B cell (primary cell): ENCODE measurements at regions not wholly inside any gene's neighbourhood (a gene's known extent, or its start where the extent isn't known, plus 50 kb on each side); places are given as distances from the start of the nearest gene placed in this dataset.
A peak's percentile ranks its signal among the peaks of the same experiment; 100 is the strongest.

Experiments used
- ATAC-seq: fragments of 200-7000 bp; cut with Tn5 transposase; one replicate; pipeline ENCODE4 v1.10.0; 2021; ENCODE audit warnings: low read depth, mild to moderate bottlenecking, moderate number of reproducible peaks, moderate library complexity
- CTCF ChIA-PET: fragments of 350-600 bp; sonication (Branson Sonifier 250); formaldehyde crosslinking; loops from one replicate; lab custom pipeline; 2021; ENCODE audit warnings: antibody characterized with exemption, inconsistent platforms; lab: Charles Lee
- POLR2A ChIA-PET: fragments of 350-600 bp; sonication (Branson Sonifier 250); formaldehyde crosslinking; loops from one replicate; lab custom pipeline; 2021; ENCODE audit warnings: antibody characterized with exemption; lab: Charles Lee
- DNase-seq: peaks from one replicate; pipeline ENCODE4 v3.0.0; 2013
- H2AFZ ChIP-seq: 2 replicates; pipeline ENCODE4 v1.6.1; 2012; ENCODE audit warnings: mild to moderate bottlenecking, low read depth, low read length; ENCODE audit not compliant: insufficient read depth, poor library complexity, severe bottlenecking
- H3K27ac ChIP-seq, 2 donors: 1 replicate in 1 of 2; 2 replicates in 1 of 2; pipeline ENCODE4 v1.5.1; 2012 to 2013; ENCODE audit warnings: low read length in 2 of 2, mild to moderate bottlenecking in 2 of 2, moderate library complexity in 1 of 2
- H3K27me3 ChIP-seq, 4 experiments: fragments of 200-600 bp in 1 of 4; sonication (generic) in 1 of 4; replicated peaks in 1 of 4; 1 replicate in 2 of 4; 2 replicates in 2 of 4; pipeline versions ENCODE4 v1.6.1 to v1.7.0; 2013 to 2016; ENCODE audit warnings: low read length in 3 of 4, mild to moderate bottlenecking in 2 of 4, mixed read lengths in 1 of 4, moderate library complexity in 1 of 4; ENCODE audit not compliant: insufficient read depth in 4 of 4, control insufficient read depth in 3 of 4; ENCODE audit errors: control extremely low read depth in 1 of 4
- H3K36me3 ChIP-seq, 2 experiments: replicated peaks in 1 of 2; 1 replicate in 1 of 2; 2 replicates in 1 of 2; pipeline versions ENCODE4 v1.6.1 to v1.7.1; 2013; ENCODE audit warnings: low read length in 1 of 2; ENCODE audit not compliant: insufficient read depth in 2 of 2, control insufficient read depth in 1 of 2; ENCODE audit errors: control extremely low read depth in 1 of 2, extremely low read depth in 1 of 2
- H3K4me1 ChIP-seq, 2 donors: fragments of 200-600 bp in 1 of 2; sonication (generic) in 1 of 2; 1 replicate in 1 of 2; 2 replicates in 1 of 2; pipeline versions ENCODE4 v1.5.1 to v1.6.1; 2013 to 2017; ENCODE audit warnings: low read length in 2 of 2; ENCODE audit not compliant: control insufficient read depth in 2 of 2, insufficient read depth in 2 of 2
- H3K4me2 ChIP-seq: replicated peaks from 2 replicates; pipeline ENCODE3; 2012; ENCODE audit warnings: mild to moderate bottlenecking, low read depth, low read length; ENCODE audit not compliant: poor library complexity, severe bottlenecking
- H3K4me3 ChIP-seq, 5 experiments: fragments of 200-600 bp in 1 of 5; sonication (generic) in 1 of 5; 1 replicate in 3 of 5; 2 replicates in 2 of 5; pipeline versions ENCODE4 v1.5.1 to v1.7.0; 2011 to 2016; ENCODE audit warnings: low read length in 4 of 5, mild to moderate bottlenecking in 4 of 5, low read depth in 2 of 5, control low read depth in 1 of 5, moderate library complexity in 1 of 5; ENCODE audit not compliant: insufficient read depth in 1 of 5; ENCODE audit errors: control extremely low read depth in 1 of 5, extremely low read depth in 1 of 5
- H3K79me2 ChIP-seq: fragments of 200-600 bp; sonication (generic); one replicate; pipeline ENCODE4 v1.6.0; 2016; ENCODE audit warnings: low read length; ENCODE audit not compliant: control insufficient read depth, insufficient read depth
- H3K9ac ChIP-seq: fragments of 200-600 bp; sonication (generic); 2 replicates; pipeline ENCODE4 v1.6.1; 2017; ENCODE audit warnings: mild to moderate bottlenecking, low read length, moderate library complexity
- H3K9me3 ChIP-seq, 3 donors: one replicate each; pipeline versions ENCODE4 v1.6.1 to v1.7.1; 2013; ENCODE audit warnings: low read length in 2 of 3; ENCODE audit not compliant: control insufficient read depth in 2 of 3, insufficient read depth in 1 of 3; ENCODE audit errors: control extremely low read depth in 1 of 3
- H4K20me1 ChIP-seq: 2 replicates; pipeline ENCODE4 v1.6.0; 2012; ENCODE audit warnings: mild to moderate bottlenecking, low read length; ENCODE audit not compliant: insufficient read depth, control insufficient read depth, poor library complexity, severe bottlenecking
- H3K27ac Mint-ChIP-seq: one replicate; pipeline ENCODE4 v1.8.0; 2021; ENCODE audit warnings: mixed read lengths
- H3K27me3 Mint-ChIP-seq: one replicate; pipeline ENCODE4 v1.8.0; 2021; ENCODE audit warnings: mixed read lengths
- H3K4me1 Mint-ChIP-seq: one replicate; pipeline ENCODE4 v1.8.0; 2021; ENCODE audit warnings: mixed read lengths
- H3K4me3 Mint-ChIP-seq: one replicate; pipeline ENCODE4 v1.8.0; 2021; ENCODE audit warnings: mixed read lengths
- H3K9me3 Mint-ChIP-seq: one replicate; pipeline ENCODE4 v1.8.0; 2022; ENCODE audit warnings: mixed read lengths; ENCODE audit not compliant: insufficient read depth
- EZH2 ChIP-seq: IDR thresholded peaks from 2 replicates; pipeline ENCODE4 v1.6.1; 2012; ENCODE audit warnings: borderline replicate concordance, low read depth, mild to moderate bottlenecking, moderate library complexity, low read length; ENCODE audit not compliant: insufficient read depth, poor library complexity, severe bottlenecking
- WGBS: methylation state at CpG from one replicate; pipeline ENCODE4 v1.1.5; 2013; ENCODE audit warnings: missing lambda C conversion rate; ENCODE audit not compliant: insufficient coverage; 5-methylcytosine and 5-hydroxymethylcytosine counted together
- intact Hi-C: fragments of 100-400 bp; cut with micrococcal nuclease; formaldehyde crosslinking; loops from one replicate; pipeline ENCODE4 v1.10.0; 2022
- TF ChIP-seq, protein P1 (sequence below): fragments of 200-600 bp; IDR thresholded peaks from one replicate; pipeline ENCODE4 v1.8.0; 2022; ENCODE audit warnings: antibody characterized with exemption, mild to moderate bottlenecking

DNA sequence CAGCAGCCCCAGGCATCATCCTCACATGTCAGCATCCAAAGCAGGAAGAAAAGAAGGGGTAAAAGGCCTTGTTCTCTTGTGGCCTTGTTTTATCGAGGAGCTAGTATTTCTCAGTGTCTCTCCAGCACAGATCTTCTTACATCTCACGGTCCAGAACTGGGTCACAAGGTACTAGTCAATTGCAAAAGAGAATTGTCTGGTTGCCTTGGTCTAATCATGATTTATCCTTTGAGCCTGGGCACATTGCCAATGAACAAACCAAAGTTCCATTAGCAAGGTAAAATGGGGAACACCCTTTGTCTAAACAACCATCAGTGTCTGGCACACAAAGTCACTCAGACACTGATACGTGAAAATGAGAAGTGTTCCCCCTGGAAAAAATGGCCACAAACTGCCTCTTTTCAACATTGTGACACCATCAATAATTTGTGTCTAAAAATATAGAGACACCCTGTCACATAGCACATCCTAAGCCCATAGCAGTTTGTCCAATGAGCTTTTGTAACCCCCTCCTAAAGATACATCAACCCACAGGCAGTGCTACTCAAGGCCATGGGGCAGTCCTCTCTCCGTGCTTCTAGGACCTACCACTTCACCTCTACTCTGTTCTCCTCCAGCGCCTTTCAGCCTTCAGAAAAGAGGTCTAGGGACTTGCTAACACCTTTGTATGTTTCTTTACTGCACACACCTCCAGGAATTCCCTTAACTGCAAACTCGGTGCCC is 534.4 kb downstream of the MID1IP1 start:
- no peaks in the 10 kb centered on the region for H3K27me3 ChIP-seq
- ATAC-seq (no peak), DNase-seq (peak; percentile 6)
- no peaks in the 10 kb centered on the region for H3K36me3 ChIP-seq
- no peaks in the 10 kb centered on the region for H3K79me2 ChIP-seq
- no peaks in the 10 kb centered on the region for H3K27me3 Mint-ChIP-seq
- WGBS: 73% methylated on average over 2 of the region's 6 CpGs
- TF ChIP-seq EZH2: no peak
- TF ChIP-seq, protein P1, sequence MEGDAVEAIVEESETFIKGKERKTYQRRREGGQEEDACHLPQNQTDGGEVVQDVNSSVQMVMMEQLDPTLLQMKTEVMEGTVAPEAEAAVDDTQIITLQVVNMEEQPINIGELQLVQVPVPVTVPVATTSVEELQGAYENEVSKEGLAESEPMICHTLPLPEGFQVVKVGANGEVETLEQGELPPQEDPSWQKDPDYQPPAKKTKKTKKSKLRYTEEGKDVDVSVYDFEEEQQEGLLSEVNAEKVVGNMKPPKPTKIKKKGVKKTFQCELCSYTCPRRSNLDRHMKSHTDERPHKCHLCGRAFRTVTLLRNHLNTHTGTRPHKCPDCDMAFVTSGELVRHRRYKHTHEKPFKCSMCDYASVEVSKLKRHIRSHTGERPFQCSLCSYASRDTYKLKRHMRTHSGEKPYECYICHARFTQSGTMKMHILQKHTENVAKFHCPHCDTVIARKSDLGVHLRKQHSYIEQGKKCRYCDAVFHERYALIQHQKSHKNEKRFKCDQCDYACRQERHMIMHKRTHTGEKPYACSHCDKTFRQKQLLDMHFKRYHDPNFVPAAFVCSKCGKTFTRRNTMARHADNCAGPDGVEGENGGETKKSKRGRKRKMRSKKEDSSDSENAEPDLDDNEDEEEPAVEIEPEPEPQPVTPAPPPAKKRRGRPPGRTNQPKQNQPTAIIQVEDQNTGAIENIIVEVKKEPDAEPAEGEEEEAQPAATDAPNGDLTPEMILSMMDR: no peak
- H3K9me3 Mint-ChIP-seq: no peaks in the 10 kb centered on the region
- no peak overlapping the region for H3K9ac ChIP-seq
- H4K20me1 ChIP-seq: no peaks in the 10 kb centered on the region
- peaks cover 41% of the 10 kb centered on the region in 2 donors for H3K4me1 ChIP-seq
- intact Hi-C loops: no loop called here
- peak overlapping the region; percentile 59 for H3K27ac Mint-ChIP-seq
- H3K4me1 Mint-ChIP-seq: peaks cover 35% of the 10 kb centered on the region
- ChIA-PET CTCF (no interaction called here), POLR2A (no interaction called here)
- peak overlapping the region; percentile 39 for H3K4me2 ChIP-seq
- no peak overlapping the region for H3K4me3 Mint-ChIP-seq
- H3K4me3 ChIP-seq: no peak overlapping the region
- H2AFZ ChIP-seq: peak overlapping the region; percentile 6
- H3K9me3 ChIP-seq: no peaks in the 10 kb centered on the region
- H3K27ac ChIP-seq: peak overlapping the region in 1 of 2 donors; percentile 55

DNA sequence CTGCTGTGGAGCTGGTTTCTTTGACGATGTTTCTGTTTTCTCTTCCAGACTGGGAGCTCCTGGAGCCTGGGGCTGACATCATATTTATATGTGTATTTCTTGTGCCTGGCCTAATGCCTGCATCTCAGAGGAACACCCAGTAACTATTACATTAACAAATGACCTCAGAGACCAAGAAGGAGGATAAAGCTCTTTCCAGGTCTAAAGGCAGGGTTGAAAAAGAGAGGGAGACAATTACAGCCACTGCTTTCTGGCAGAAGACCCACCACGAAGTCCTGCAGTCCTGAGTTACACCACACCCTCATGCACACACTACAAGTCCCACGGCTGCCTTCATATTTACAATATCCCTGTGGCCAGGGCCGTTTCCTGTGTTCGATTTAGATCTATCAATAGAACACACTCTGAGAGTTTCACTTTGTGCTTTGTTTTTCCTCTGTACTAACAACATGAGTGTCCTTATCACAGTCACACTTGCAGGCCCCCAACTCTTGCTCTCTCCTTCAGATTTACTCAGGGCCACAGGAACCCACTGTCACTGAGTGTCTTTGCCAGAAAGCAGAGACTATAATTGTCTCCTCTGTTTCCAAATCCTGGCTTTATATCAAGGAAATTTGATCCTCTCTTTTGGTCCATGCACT is 535.5 kb downstream of the MID1IP1 start:
- Mint-ChIP-seq H3K27me3 (peaks cover 8% of the 10 kb centered on the region), H3K9me3 (no peaks in the 10 kb centered on the region), H3K4me3 (peak overlapping the region; percentile 33), H3K27ac (peak overlapping the region; percentile 61), H3K4me1 (peaks cover 25% of the 10 kb centered on the region)
- Histone ChIP-seq H3K4me1 (peaks cover 30% of the 10 kb centered on the region in 2 donors), H2AFZ (peak overlapping the region; percentile 20), H3K9ac (no peak overlapping the region), H3K27me3 (no peaks in the 10 kb centered on the region), H4K20me1 (no peaks in the 10 kb centered on the region), H3K4me3 (no peak overlapping the region), H3K36me3 (no peaks in the 10 kb centered on the region), H3K79me2 (no peaks in the 10 kb centered on the region), H3K27ac (peak overlapping the region; percentile 55 to 62), H3K4me2 (peak overlapping the region; percentile 39), H3K9me3 (no peaks in the 10 kb centered on the region)
- no peak for TF ChIP-seq EZH2
- TF ChIP-seq, protein P1: no peak
- ChIA-PET CTCF (no interaction called here), POLR2A (no interaction called here)
- 3% methylated on average over 4 of the region's 5 CpGs for WGBS
- DNase-seq (peak; percentile 6), ATAC-seq (no peak)
- intact Hi-C loops: no loop called here
